ENCODE measurements at regions not wholly inside any gene's neighbourhood (a gene's known extent, or its start where the extent isn't known, plus 50 kb on each side); places are given as distances from the start of the nearest gene placed in this dataset.

DNA sequence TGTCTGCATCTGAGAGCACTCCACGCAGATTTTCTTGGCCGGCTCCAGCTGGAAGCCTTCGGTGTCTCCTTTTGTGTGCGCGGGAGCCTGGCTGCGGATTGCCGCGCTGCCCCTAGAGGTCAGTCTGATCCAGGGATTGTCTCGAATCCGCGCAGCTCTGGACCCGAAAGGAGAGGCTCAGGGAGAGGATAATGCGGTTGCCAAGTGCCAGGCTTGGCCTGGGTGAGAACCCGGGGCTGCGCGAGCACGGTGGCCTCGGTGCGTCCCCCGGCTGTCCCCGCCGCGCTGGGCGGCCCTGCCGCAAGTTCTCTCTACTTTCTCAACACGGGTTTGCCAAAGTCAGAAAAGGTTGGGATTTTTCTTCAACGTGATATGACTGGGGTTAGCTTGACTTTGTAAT is 140.9 kb downstream of the ADCYAP1R1 start:
- TF ChIP-seq ZNF274 (IDR thresholded peaks at IDR 0.05; ENCODE audit: low read length) (no peak), ZNF274 (tag by site-specific recombination; IDR thresholded peaks at IDR 0.05; ENCODE audit: borderline replicate concordance) (no peak)
- TF ChIP-seq, protein P1, sequence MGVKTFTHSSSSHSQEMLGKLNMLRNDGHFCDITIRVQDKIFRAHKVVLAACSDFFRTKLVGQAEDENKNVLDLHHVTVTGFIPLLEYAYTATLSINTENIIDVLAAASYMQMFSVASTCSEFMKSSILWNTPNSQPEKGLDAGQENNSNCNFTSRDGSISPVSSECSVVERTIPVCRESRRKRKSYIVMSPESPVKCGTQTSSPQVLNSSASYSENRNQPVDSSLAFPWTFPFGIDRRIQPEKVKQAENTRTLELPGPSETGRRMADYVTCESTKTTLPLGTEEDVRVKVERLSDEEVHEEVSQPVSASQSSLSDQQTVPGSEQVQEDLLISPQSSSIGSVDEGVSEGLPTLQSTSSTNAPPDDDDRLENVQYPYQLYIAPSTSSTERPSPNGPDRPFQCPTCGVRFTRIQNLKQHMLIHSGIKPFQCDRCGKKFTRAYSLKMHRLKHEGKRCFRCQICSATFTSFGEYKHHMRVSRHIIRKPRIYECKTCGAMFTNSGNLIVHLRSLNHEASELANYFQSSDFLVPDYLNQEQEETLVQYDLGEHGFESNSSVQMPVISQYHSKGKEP (tag by site-specific recombination; IDR thresholded peaks at IDR 0.05): no peak
